H1 (cell line): ENCODE measurements at regions not wholly inside any gene's neighbourhood (a gene's known extent, or its start where the extent isn't known, plus 50 kb on each side); places are given as distances from the start of the nearest gene placed in this dataset.

Source experiments
- CTCF ChIP-seq, 3 experiments: IDR thresholded peaks; 1 replicate in 2 of 3; 2 replicates in 1 of 3; pipeline versions ENCODE4 v1.5.1 to v1.6.1; 2011; ENCODE audit warnings: low read length in 3 of 3, mild to moderate bottlenecking in 3 of 3, inconsistent platforms in 2 of 3, low read depth in 1 of 3, moderate library complexity in 1 of 3; ENCODE audit not compliant: insufficient read depth in 1 of 3; ENCODE audit errors: control extremely low read depth in 1 of 3
- EZH2 ChIP-seq: fragments of 200-600 bp; sonication (generic); IDR thresholded peaks from 2 replicates; pipeline ENCODE4 v1.7.1; 2012; ENCODE audit warnings: low read depth, mild to moderate bottlenecking, moderate library complexity, low read length, inconsistent platforms; ENCODE audit not compliant: severe bottlenecking
- KDM1A ChIP-seq: fragments of 200-600, 300-600 bp; sonication (generic); IDR thresholded peaks from 2 replicates; pipeline ENCODE4 v1.7.1; 2016; ENCODE audit warnings: mild to moderate bottlenecking, low read length, borderline replicate concordance
- POLR2AphosphoS5 ChIP-seq: IDR thresholded peaks from 2 replicates; pipeline ENCODE4 v1.6.1; 2011; ENCODE audit warnings: low read depth, low read length
- RXRA ChIP-seq: IDR thresholded peaks from 2 replicates; pipeline ENCODE4 v1.6.1; 2011; ENCODE audit warnings: low read depth, mild to moderate bottlenecking, low read length, moderate library complexity; ENCODE audit not compliant: insufficient read depth
- SIN3A ChIP-seq, 2 experiments: IDR thresholded peaks in 1 of 2; conservative IDR thresholded peaks in 1 of 2; 2 replicates each; pipeline ENCODE4 v1.6.1; 2011 to 2012; ENCODE audit warnings: low read length in 2 of 2, improper control_type of control experiment in 1 of 2, low read depth in 1 of 2, mild to moderate bottlenecking in 1 of 2
- YY1 ChIP-seq: IDR thresholded peaks from 2 replicates; pipeline ENCODE4 v1.6.1; 2011; ENCODE audit warnings: low read depth, mild to moderate bottlenecking, low read length
- TF ChIP-seq, protein P1 (sequence below): IDR thresholded peaks from 2 replicates; pipeline ENCODE4 v1.6.1; 2012; ENCODE audit warnings: inconsistent platforms
- TF ChIP-seq, protein P2 (sequence below): IDR thresholded peaks from 2 replicates; pipeline ENCODE4 v1.6.1; 2011; ENCODE audit warnings: low read depth, mild to moderate bottlenecking, low read length; ENCODE audit not compliant: insufficient read depth

- TF ChIP-seq KDM1A (no peak), YY1 (no peak), CTCF (IDR thresholded peaks at IDR 0.05; ENCODE audit: control extremely low read depth in 1 of 3, insufficient read depth in 1 of 3, low read depth in 1 of 3, low read length in 3 of 3) (no peak), POLR2AphosphoS5 (no peak), SIN3A (conservative IDR thresholded peaks at IDR 0.05 in 1 of 2, IDR thresholded peaks at IDR 0.05 in 1 of 2; ENCODE audit: low read depth in 1 of 2, low read length in 2 of 2) (no peak), RXRA (no peak), EZH2 (no peak)
- TF ChIP-seq, protein P1, sequence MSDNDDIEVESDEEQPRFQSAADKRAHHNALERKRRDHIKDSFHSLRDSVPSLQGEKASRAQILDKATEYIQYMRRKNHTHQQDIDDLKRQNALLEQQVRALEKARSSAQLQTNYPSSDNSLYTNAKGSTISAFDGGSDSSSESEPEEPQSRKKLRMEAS = no peak
- TF ChIP-seq, protein P2, sequence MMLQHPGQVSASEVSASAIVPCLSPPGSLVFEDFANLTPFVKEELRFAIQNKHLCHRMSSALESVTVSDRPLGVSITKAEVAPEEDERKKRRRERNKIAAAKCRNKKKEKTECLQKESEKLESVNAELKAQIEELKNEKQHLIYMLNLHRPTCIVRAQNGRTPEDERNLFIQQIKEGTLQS = no peak
These were observed 54.5 kb upstream of the MRPS6 start for GRCh38 chr21:34018910-34019309.
